ENCODE measurements at regions not wholly inside any gene's neighbourhood (a gene's known extent, or its start where the extent isn't known, plus 50 kb on each side); places are given as distances from the start of the nearest gene placed in this dataset.
A peak's percentile ranks its signal among the peaks of the same experiment; 100 is the strongest.

- Histone ChIP-seq H3K9me3 (ENCODE audit: control insufficient read depth, low read depth, low read length) (no peaks in the 10 kb centered on the region), H4K5ac (ENCODE audit: insufficient read length, low read depth, low read length) (no peak overlapping the region), H3T11ph (ENCODE audit: low read length) (no peak overlapping the region), H2AK5ac (ENCODE audit: insufficient read length, low read length) (no peak overlapping the region), H4K8ac (replicated peaks; ENCODE audit: insufficient read length, low read depth, low read length) (no peak overlapping the region), H3K23me2 (ENCODE audit: insufficient read length, low read depth, low read length, poor library complexity, severe bottlenecking) (no peaks in the 10 kb centered on the region), H3K4me2 (ENCODE audit: insufficient read depth, insufficient read length, low read length) (no peak overlapping the region), H3K27ac (ENCODE audit: insufficient read length, low read depth, low read length) (no peak overlapping the region), H3K9ac (ENCODE audit: extremely low read depth, insufficient read length, low read length) (no peak overlapping the region), H3K18ac (ENCODE audit: insufficient read length, low read depth, low read length) (no peak overlapping the region), H2AFZ (ENCODE audit: low read length) (no peak overlapping the region), H4K91ac (ENCODE audit: insufficient read length, low read depth, low read length) (no peak overlapping the region), H4K20me1 (ENCODE audit: control insufficient read depth, insufficient read depth, insufficient read length) (no peaks in the 10 kb centered on the region), H3K56ac (ENCODE audit: insufficient read length, low read depth, low read length) (no peak overlapping the region), H2BK20ac (ENCODE audit: low read depth, low read length, poor library complexity, severe bottlenecking) (no peak overlapping the region), H2BK120ac (ENCODE audit: low read depth, low read length, poor library complexity, severe bottlenecking) (no peak overlapping the region), H2BK5ac (ENCODE audit: insufficient read length, low read length) (no peak overlapping the region), H3K23ac (ENCODE audit: insufficient read length, low read depth, low read length) (no peak overlapping the region), H3K79me2 (ENCODE audit: insufficient read depth, low read length) (no peaks in the 10 kb centered on the region; the same call in 1 of the 2 replicates), H3K4me1 (ENCODE audit: insufficient read depth, low read length) (no peaks in the 10 kb centered on the region), H3K4ac (ENCODE audit: low read depth, low read length) (no peak overlapping the region), H3K27me3 (ENCODE audit: insufficient read depth, low read length) (no peaks in the 10 kb centered on the region), H3K14ac (ENCODE audit: insufficient read depth, low read length) (no peak overlapping the region), H2BK12ac (ENCODE audit: insufficient read length, low read depth, low read length) (no peak overlapping the region), H3K79me1 (ENCODE audit: insufficient read depth, low read depth, low read length, poor library complexity, severe bottlenecking) (no peaks in the 10 kb centered on the region), H2BK15ac (ENCODE audit: low read depth, low read length) (no peak overlapping the region)
- Mint-ChIP-seq H3K27me3 (ENCODE audit: low read depth) (no peaks in the 10 kb centered on the region), H3K27ac (peak overlapping the region in 1 of 3 experiments; percentile 16; a peak in 1 of 7 replicates), H3K9me3 (no peaks in the 10 kb centered on the region), H3K4me3 (no peak overlapping the region), H3K36me3 (ENCODE audit: insufficient read depth in 1 of 3, low read depth in 3 of 3) (no peaks in the 10 kb centered on the region), H3K4me1 (peaks cover 6 to 11% of the 10 kb centered on the region in 2 experiments)
- DNase-seq = no peak
- no peak for TF ChIP-seq CTCF (conservative IDR thresholded peaks at IDR 0.05)
- no CpG with 5 or more reads among the region's 2 CpGs for WGBS (ENCODE audit: extremely low coverage, insufficient read length, low lambda C conversion rate)
Measured at GRCh38 chr5:44252545-44252944, 136.7 kb downstream of the FGF10 start.

Data from H9 (cell line).